ENCODE measurements at regions not wholly inside any gene's neighbourhood (a gene's known extent, or its start where the extent isn't known, plus 50 kb on each side); places are given as distances from the start of the nearest gene placed in this dataset.

DNA sequence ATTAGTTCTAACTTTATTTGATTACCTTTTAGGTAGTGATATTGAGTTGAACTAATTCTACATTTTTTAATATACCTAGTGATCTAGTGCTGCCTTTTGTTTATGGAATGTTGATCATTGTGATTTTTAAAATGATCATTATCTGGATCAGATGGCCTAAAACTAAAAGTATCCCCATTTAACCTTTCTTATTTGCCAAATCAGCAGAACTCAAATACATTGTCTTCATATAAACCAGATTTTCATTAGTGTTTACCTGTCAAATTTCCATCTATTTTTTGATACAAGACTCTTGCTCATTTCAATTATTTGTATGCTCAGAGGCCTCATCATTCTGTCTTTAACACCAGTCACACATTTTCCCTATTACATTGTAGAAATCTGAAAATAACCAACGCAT is 441.2 kb downstream of the PTPRC start:
- TF ChIP-seq, protein P1, sequence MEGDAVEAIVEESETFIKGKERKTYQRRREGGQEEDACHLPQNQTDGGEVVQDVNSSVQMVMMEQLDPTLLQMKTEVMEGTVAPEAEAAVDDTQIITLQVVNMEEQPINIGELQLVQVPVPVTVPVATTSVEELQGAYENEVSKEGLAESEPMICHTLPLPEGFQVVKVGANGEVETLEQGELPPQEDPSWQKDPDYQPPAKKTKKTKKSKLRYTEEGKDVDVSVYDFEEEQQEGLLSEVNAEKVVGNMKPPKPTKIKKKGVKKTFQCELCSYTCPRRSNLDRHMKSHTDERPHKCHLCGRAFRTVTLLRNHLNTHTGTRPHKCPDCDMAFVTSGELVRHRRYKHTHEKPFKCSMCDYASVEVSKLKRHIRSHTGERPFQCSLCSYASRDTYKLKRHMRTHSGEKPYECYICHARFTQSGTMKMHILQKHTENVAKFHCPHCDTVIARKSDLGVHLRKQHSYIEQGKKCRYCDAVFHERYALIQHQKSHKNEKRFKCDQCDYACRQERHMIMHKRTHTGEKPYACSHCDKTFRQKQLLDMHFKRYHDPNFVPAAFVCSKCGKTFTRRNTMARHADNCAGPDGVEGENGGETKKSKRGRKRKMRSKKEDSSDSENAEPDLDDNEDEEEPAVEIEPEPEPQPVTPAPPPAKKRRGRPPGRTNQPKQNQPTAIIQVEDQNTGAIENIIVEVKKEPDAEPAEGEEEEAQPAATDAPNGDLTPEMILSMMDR (IDR thresholded peaks at IDR 0.05; ENCODE audit: low read length, missing control alignments): no peak
- DNase-seq (ENCODE audit: low read depth): no peak
- H3K4me3 ChIP-seq (replicated peaks; ENCODE audit: low read depth, low read length): no peak overlapping the region

DNA sequence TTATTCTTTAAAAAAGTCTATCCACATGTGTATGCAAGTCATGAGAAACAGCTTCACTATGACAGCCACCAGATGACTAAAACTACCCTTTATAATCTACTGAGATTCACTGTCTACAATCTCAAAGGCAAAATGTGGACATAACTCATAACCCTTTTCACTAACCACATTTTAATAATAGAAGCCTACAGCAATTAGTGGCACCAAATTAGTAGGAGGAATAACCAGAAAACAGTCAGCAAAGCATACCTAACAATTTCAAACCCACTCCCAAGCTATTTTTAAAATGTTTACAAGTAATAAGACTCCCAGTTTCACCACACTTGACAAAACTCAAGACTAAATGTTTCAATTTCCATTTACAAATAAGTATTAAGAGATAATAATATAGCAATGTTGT is 442.9 kb downstream of the PTPRC start:
- DNase-seq (ENCODE audit: low read depth): no peak
- TF ChIP-seq, protein P1 (IDR thresholded peaks at IDR 0.05; ENCODE audit: low read length, missing control alignments): no peak
- no peak overlapping the region for H3K4me3 ChIP-seq (replicated peaks; ENCODE audit: low read depth, low read length)

DNA sequence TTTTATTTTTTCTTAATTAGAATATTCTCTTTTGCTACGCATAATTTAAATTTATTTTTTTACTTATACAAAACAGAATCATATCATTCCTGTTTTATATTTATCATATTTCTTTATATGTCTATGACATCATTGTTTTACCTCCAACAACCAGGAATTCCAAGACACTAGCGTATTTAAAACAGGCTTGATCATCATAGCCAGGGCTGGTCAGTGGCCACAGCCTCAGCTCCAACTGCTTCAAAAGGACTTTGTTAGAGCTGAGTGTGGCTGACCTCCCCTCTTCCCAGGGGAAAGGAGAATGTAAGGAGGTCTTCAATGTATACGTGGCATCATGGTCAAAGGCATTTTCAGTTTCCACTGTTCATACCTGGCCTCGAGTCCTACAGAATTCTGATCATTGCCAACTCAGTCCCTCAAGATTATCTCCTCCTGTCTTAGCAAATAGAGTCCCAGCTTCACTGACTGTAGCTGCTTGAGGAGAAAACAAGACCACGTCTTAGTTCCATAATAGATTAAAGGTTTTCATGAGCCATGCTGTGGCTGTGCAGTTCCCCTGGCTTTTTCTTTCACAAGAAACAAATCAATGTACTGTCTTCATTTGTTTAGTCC is 444.0 kb downstream of the PTPRC start:
- no peak overlapping the region for H3K4me3 ChIP-seq (replicated peaks; ENCODE audit: low read depth, low read length)
- TF ChIP-seq, protein P1 (IDR thresholded peaks at IDR 0.05; ENCODE audit: low read length, missing control alignments): no peak
- no peak for DNase-seq (ENCODE audit: low read depth)

DNA sequence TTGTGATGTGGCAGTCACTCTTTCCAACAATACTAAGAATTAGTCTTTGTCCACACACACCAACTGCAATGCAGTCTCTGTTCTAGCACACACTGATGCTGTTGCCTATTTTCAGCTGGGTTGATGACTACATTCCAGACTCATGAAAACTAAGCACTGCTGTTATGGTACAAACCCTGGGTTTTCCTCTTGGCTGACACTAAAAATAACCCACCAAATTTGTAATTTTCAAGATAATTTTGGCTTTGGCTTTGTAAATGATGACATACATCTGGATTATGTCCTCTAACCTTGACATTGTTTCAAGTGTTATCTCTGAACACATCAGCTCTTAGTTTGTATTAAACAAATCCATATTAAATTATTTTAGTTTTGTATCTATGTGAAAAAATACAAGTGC is 444.8 kb downstream of the PTPRC start:
- TF ChIP-seq, protein P1 (IDR thresholded peaks at IDR 0.05; ENCODE audit: low read length, missing control alignments): no peak
- peak; percentile 50 for DNase-seq (ENCODE audit: low read depth)
- no peak overlapping the region for H3K4me3 ChIP-seq (replicated peaks; ENCODE audit: low read depth, low read length)

DNA sequence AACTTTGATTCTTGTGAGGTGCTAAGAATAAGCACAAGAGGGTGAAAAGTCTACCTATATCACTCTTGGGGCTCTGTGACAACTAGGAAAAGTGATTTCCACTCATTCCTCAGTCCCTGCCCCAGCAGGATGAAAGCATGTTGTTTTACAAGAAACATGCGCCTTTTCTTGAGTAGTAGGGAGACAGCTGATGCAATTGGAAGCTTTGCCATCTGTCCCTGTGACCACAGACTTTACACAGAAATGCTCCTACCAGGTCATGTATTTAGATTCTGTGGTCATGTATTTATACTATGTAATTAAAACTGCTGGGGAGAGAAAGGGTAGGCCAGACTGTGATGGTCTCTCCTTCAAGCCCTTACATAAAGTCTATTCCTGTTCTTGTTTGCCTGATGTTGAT is 445.5 kb downstream of the PTPRC start:
- DNase-seq (ENCODE audit: low read depth): peak; percentile 23
- TF ChIP-seq, protein P1 (IDR thresholded peaks at IDR 0.05; ENCODE audit: low read length, missing control alignments): no peak
- H3K4me3 ChIP-seq (replicated peaks; ENCODE audit: low read depth, low read length): no peak overlapping the region

DNA sequence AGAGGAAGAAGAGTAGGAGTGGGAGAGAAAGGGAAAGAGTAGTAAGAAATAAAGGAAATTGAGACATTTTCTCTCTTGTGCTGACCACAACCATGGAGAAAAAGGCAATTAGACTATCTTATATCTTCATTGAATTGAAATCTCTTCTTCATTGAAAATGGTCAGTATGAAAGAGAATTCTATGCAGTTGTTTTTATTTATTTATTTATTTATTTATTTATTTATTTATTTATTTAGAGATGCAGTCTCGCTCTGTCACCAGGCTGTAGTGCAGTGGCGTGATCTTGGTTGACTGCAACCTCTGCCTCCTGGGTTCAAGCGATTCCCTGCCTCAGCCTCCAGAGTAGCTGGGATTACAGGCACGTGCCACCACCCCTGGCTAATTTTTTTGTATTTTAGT is 447.1 kb downstream of the PTPRC start:
- TF ChIP-seq, protein P1 (IDR thresholded peaks at IDR 0.05; ENCODE audit: low read length, missing control alignments): no peak
- no peak for DNase-seq (ENCODE audit: low read depth)
- H3K4me3 ChIP-seq (replicated peaks; ENCODE audit: low read depth, low read length): no peak overlapping the region

DNA sequence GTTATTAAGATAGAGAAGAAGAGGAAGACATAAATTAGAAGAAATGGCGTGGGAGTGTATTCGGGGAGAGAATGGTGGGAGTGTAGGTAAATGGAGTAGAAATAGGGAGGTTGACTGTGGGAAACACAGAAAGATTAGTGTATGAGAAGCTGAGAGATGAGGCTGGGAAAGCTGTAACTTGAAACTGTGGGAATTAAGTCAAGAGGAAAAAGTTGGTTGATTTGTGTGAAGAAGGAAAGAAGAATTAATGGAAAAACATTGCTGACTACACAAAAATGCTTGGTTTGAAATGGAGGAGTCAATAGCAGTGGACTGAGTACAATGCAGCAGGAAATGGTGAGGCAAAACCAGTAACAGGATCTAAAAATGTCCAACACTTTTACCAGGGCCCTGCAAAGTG is 448.3 kb downstream of the PTPRC start:
- H3K4me3 ChIP-seq (replicated peaks; ENCODE audit: low read depth, low read length): no peak overlapping the region
- DNase-seq (ENCODE audit: low read depth): no peak
- TF ChIP-seq, protein P1 (IDR thresholded peaks at IDR 0.05; ENCODE audit: low read length, missing control alignments): no peak
